HG03457 (cell line): ENCODE measurements at regions not wholly inside any gene's neighbourhood (a gene's known extent, or its start where the extent isn't known, plus 50 kb on each side); places are given as distances from the start of the nearest gene placed in this dataset.
"Not testable (repeated sequence)": the region's sequence is repeated elsewhere in the genome, so short reads cannot be mapped to it uniquely, and the experiment has no call there.

Experiments used
- ATAC-seq: cut with Tn5 transposase; IDR thresholded peaks from one replicate; pipeline ENCODE4 v1.9.1; 2021; ENCODE audit warnings: moderate number of reproducible peaks; ENCODE audit not compliant: unreplicated experiment

DNA sequence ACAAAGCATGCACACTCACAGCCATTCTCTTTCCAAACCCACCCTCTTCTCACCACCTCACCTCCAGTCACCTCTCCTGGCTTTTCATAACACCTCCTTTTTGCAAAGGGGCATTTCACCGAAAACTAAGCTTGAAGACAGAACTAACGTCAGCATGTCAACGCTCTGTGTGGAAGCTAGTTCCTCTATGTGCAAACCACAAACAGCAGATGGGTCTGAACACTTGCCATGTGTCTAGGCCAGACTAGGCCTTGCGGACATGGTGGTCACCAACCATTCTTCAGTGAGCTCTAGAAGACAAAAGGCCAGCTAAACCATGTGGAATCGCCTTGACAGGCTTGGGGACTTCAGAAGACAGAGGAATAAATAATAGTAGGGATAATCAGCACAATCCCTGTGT lies 148.5 kb downstream of the TXNL1 start:
- no peak for ATAC-seq

DNA sequence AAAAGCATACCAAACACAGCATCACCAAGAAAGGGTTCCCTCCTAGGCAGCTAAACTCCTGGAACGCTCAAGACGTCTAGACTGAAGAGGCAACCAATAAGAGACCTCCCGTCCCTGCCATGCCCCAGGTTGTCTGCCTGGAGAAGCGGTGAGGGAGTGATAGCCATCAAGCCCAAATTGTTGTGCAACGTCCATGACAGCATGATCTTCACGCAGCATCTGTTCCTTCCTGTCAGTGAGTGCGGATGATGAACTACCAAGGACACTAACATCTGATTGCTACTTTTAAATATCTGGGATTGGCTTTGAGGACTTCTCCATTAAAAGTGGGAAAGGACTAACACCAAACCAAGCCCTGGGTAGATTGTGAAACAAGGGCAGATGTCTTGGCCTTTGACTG lies 149.7 kb downstream of the TXNL1 start:
- no peak for ATAC-seq

DNA sequence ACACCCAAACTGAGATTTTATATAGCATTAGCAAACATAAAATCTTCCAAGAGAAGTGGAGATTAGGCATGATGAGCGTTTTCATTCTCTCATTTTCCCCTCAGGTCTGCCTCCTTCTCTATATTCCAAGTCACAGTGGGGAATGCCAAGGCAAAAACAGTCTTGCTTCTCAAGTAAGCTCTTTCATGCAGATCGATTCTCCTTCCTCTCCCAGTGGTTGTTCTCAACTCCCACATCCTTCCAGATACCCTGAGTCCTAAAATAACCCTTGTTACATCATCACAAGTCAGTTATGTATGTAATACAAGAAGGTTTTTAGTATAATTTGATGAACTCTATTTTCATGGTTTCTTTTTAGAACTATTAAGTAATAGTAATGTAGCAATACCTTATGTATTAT lies 150.6 kb downstream of the TXNL1 start:
- no peak for ATAC-seq

DNA sequence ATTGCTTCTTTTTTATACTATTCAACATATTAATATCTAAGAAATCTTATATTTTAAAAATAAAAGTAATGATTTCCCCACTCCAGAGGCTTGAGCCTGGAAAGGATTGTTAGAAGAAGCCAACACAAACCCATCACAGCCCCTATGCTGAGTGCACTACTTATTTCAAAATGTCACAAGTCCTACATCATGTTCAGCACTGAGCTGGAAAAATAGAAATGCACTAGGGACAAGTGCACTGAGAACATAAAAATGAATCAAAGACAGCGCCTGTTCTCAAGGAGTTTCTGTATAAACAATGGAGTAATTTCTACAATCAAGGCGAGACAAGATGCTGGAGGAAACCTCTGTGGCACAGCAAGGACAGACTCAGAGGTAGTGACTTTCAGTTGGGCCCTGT lies 155.0 kb downstream of the TXNL1 start:
- no peak for ATAC-seq

DNA sequence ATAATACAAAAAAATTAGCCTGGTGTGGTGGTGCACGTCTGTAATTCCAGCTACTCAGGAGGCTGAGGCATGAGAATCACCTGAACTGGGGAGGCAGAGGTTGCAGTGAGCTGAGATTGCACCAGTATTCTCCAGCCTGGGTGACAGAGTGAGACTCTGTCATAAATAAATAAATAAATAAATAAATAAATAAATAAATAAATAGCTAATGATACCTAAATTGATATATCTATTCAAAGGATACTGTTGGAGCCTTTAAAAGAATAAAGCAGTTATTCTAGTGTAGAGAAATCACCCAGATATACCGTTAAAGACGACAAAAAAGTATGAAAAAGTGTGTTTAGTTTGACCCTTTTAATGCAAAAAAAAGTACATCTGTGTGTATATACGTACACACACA lies 155.6 kb downstream of the TXNL1 start:
- not testable (repeated sequence) for ATAC-seq

DNA sequence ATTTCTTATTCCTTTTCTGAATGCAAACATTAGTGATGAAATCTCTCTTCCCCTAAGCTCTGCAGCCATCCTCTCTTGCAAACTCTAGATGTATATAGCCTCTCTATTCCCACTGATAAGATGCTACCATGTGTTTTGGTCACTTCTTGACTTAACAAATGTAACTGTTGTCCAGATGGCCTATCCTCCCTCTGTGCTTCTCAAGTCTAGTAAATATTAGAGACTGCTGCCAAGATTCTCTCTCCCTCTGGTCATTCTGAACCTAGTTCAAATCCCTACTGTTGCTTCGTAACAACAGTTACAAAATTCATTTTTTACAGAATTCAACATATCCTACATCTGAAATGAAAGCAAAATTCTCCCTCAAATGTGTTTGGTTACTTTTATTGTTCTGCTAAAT lies 156.6 kb downstream of the TXNL1 start:
- ATAC-seq, result no peak

DNA sequence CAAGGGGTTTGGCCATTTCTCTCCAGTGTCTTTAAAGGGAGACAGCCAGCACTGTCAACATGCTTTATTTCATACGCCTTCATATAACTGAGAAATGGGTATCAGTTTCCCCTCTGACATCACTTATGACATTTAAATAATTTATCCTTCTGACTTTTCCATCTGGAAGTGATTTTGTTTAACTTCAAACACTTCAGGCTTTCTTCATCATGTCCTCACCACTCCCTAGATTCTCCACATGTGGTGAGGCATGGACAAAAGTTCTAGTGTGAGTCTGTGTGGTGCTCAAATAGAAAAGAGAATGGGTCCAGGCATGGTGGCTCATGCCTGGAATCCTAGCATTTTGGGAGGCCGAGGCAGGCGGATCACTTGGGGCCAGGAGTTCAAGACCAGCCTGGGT lies 158.6 kb downstream of the TXNL1 start:
- no peak for ATAC-seq

DNA sequence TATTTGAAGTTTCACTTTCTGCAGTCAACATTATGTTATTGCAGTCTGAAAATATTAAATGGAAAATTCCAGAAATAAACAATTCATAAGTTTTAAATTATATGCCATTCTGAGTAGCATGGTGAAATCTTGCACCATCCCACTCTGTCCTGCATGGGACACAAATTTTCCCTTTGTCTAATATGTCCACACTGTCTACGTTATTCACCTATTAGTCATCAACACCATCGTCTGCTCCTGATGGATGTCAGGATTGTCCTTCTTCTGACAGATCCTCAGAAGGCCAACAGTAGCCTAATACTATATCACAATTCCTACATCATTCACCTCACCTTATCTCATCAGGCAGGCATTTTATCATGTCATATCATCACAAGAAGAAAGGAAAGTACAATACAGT lies 163.1 kb downstream of the TXNL1 start:
- no peak for ATAC-seq

DNA sequence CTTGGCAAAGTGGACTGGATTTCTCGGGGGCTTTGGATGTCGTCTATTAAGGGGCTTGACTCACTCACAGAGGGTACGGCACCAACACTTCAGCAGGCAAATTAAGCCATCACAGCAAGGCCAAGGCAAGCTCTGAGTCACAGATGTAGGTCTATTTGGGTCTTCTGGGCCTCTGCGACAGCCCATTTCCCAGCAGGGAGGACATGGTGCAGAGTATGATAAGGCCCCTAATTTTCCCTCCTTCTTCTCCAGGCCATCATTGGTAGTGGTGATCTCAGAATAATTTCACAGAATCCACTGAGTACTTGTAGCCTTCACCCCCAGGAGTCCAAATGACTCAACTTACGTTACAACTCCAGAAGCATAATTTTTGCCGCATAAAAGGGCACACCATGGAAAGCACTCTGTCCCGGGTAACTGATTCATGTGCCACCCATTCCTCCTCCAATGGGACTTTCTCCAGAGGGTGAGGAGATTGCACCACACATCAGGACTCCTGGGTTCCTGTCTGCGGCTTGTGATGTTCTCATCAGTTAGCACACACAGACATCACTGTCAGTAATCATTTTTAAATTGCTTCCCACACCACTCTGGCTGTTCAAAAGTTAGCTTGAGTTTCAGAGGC lies 164.9 kb downstream of the TXNL1 start:
- no peak for ATAC-seq

DNA sequence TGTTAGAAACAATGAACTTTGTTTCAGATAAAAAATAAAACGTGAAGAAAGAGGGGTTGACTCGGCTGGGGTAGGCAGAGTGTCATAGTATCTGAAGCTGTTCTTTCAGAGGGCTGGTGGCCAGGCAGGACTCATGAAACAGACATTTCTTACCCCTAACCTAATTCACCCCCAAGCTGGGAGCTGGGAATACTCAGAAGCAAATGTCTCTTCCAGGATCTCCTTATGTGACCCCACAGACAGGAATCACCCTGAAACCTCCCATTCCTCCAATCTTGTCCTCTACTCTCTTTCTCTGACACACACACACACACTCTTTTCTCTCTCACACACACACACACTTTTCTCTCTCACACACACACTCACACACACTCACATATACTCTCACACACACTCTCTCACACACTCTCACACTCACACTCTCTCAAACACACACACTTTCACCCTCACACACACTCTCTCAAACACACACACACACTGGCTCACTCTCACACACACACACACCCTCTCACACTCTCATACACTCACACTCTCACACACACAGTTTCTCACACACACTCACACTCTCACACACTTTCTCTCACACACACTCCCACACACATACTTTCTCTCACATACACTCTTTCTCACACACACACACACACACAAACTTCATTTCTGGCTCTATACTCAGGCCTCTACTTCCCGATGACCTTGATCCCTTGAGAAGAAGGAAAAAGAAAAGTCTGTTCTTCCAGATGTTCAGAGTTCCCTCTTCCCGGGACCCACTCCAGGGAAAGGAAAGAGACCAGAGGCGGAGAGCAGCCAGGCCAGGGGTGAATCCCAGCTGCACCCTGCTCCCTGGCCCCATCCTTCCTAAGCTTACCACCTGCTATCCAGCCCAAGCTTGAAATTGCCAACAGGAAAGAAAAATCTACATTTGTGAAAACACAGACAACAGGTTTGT lies 167.7 kb downstream of the TXNL1 start:
- ATAC-seq, result no peak

DNA sequence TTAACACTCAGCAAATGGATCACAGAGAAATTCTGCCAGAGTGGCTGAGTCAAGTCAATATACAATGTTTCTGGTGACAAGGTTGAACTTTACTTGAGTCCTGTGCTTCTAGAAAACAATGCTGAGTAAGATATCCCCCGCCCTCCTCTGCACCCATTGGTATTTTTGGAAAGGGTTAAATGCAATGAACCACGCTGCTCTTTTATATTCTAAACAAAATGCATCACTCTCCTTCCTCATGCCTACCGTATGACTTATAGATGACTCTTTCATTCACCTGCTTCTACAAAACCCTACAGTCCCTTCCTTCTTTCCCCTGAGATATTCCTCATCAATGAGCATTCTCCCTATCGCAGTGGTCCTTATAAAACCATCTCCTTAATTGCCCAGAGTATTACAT lies 168.8 kb downstream of the TXNL1 start:
- ATAC-seq, result no peak

DNA sequence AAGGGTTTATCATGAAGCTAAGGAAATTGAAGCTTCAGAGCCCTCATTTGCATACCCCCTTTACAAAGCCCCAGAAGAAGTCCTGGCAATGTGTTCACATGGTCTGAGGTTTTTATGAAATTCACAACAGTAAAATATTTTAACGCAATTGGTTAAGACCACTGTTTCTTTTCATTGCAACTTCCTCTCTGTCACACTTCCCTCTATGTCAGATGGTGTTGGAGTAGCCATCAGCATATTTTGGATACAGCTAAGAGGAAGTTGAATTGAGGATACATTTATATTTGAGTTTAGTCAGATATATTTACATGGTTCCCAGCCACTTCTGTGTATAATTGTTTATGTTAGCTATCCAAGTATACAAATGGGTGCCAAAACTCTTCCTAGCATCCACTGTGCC lies 170.0 kb downstream of the TXNL1 start:
- ATAC-seq, result no peak

DNA sequence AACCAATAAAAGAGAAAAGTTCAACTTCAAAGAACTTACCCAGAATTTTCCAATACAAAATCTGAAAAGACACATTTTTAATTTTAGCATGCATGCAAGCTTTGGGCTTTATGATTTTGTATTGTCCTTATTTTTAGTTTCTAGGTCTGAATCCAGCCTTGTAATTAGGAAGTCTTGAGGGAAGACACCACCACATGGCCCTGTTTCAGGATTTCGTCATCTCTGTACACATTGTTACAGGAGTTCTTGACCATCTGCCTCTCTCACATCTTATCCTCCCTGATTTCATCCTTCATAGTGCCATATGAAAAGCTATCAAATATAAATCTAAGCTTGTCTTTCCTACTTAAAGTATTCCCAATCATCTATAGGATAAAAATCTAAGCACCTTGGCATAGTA lies 176.1 kb downstream of the TXNL1 start:
- ATAC-seq, result no peak

DNA sequence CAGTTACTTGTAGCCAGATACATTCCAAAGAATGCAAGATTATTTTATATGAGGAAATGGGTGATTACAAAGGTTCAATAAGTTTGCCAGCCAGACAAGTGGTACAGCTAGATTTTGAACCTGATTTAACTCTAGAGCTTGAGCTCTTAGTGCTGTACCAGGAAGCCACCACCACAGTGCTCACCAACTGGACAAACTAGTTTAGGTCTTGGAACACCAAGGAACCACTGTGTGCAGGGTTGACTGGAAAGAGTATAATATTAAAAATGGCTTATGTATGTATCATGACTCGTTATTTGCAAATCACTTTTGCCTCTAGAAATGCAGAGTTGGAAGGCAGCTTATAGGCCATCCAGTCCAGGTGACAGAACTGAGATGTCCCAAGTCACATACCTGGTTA lies 177.2 kb downstream of the TXNL1 start:
- ATAC-seq, result no peak

DNA sequence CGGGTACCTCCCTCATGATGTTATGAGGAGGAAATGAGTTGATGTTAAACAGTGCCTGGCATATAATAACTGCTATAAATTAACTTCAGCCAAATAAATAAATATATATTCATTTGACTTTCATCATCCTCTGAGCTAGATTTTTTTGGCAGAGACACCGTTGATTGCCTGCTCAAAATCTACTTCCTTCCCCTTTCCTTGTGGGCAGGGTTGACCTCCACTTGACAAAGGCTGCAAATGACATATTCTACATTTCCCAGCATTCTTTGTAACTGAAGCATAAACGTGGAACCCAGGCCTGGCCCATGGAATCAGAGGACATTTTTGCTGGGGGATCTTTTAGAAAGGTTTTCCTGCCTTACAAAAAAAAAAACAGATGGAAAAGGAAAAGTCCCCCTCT lies 177.8 kb downstream of the TXNL1 start:
- no peak for ATAC-seq

DNA sequence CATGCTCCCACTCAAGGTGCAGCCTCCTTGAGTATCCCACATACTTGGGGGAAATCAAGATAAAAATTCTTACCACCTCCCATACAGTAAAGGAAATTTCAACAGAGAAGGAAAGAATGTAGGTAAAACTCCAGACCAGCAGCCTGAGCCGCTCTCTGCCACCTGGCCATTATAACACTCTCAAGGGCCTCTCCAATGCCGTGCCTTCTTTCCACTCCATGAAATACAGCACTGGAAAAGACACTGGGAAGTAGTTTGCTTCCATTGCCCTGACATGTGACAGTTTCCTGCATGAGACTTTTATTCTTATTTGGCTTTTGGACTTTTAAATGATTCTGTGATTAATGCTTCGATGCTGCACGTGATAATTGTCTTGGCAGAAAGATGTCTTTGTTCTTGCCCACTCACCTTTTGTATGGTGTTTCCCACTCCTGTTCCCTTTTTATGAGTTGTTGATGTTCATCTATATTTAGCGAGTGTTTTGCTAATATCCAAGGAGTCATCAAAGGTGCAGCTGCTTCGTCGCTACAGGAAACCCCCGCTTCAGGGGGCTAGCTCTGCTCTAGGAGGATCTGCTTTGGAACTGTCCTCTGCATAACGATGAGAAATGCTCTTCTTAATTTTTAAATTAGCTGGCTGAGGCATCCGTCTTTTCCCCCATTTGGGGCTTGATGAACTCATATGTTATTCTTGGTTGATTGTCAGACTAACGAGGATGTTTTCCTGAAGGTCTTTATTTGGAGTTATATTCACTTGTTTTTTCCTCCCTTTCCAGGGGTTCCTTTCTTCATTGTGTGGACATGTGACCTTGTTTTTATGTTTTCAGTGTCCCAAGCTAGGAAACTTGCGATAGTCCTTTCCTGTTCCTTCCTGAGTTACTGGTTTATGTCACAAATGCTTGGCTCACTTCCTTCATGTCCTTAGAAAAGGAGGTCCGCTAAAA lies 179.4 kb downstream of the TXNL1 start:
- no peak for ATAC-seq

DNA sequence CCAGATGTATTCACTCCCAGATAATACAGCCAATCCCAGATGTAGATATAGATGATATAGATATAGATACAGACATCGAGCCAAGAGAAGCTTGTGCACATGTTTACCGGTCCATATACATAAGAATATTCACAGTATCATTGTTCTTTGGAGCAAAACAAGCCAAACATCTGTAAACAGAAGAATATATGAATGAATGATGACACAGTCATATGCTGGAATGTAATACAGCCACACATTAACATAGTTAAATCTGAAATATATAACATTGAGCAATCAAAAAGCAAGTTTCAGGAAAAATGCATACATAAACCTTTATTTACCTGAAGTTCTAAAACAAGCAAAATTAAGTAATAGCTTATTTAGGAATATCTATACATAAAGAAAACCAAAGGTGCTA lies 182.5 kb downstream of the TXNL1 start:
- ATAC-seq, result no peak

DNA sequence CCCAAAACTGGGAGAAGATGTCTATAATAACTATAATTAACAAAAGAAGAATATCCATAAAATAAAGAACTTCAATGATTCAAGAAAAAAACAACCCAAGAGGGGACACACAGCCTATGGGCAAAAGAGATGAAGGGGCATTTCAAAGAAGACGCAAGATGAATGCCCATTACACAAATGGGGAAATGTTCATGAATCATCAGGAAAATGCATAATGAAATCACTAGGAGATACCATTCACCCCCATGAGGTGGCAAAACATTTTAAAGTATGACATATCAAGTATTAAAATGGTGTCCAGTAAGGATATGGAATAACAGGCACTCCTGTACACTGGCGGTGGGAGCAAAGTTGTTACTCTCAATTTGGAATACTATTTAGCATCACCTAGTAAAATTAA lies 183.3 kb downstream of the TXNL1 start:
- no peak for ATAC-seq

DNA sequence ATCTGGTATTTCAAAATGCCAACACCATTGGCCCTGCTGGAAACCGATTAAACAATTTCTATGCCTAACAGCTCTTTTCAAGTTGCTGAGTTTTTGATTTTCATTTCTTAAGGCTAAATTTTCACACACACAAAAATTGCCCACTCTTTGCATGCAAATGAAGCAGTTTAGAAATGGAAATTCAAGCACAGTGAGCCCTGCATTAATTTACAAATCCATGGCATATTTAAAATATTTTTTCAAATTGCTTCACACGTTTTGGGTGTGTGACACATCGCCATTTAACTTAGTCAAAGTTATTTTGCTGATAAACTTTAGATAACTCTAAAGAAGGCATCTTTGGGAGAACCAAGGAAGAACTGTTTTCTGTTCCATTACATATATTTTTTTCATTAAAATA lies 184.8 kb downstream of the TXNL1 start:
- no peak for ATAC-seq

DNA sequence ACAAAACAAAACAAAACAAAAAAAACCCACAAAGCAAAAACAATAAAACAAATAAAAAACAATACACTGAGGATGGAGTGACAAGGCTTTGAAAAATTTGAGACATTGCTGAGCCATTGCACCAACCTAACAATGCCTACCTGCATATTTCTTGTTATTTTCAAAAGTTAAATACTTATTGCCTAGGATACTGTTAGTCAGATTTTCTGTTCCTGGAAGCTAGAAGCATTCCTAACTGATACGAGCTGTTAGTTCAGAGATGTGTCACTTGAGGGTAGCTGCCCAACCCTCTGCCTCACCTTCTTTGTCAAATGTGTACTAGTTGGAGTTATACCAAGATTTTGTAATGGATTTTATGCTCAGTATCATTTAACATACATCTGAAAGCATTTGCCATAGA lies 187.2 kb downstream of the TXNL1 start:
- no peak for ATAC-seq

DNA sequence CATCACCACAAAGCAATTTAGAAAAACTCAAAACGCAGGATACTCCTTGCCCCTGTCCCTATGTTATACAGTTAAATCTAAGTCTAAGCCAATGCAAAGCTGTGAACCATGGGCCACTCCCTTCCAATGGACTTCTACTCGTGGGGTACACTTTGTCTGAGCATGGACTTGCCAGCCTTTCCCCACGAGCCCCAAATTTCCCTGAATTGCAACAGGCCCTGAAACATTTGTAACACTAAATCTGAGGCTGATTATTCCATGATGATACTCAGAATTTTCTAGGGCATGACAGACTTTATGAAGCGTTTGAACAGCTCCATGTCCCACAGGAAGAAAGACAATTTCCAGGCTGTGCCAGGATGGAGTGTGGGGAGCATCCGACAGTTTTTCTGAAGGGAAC lies 189.6 kb downstream of the TXNL1 start:
- no peak for ATAC-seq
